Ishikawa (cell line): ENCODE measurements at regions not wholly inside any gene's neighbourhood (a gene's known extent, or its start where the extent isn't known, plus 50 kb on each side); places are given as distances from the start of the nearest gene placed in this dataset.
A peak's percentile ranks its signal among the peaks of the same experiment; 100 is the strongest.

Source experiments
- CEBPB ChIP-seq: IDR thresholded peaks from 2 replicates; pipeline ENCODE4 v1.6.1; 2012
- CREB1 ChIP-seq: IDR thresholded peaks from 2 replicates; pipeline ENCODE4 v1.6.1; 2012; ENCODE audit warnings: low read depth
- EGR1 ChIP-seq: IDR thresholded peaks from 2 replicates; pipeline ENCODE4 v1.6.1; 2012
- EP300 ChIP-seq: IDR thresholded peaks from 2 replicates; pipeline ENCODE4 v1.6.1; 2012; ENCODE audit warnings: borderline replicate concordance
- FOXM1 ChIP-seq: IDR thresholded peaks from 2 replicates; pipeline ENCODE4 v1.6.1; 2012; ENCODE audit warnings: low read depth, borderline replicate concordance
- MAX ChIP-seq: IDR thresholded peaks from 2 replicates; pipeline ENCODE4 v1.6.1; 2012
- NFIC ChIP-seq: IDR thresholded peaks from 2 replicates; pipeline ENCODE4 v1.6.1; 2012
- RAD21 ChIP-seq: IDR thresholded peaks from 2 replicates; pipeline ENCODE4 v1.6.1; 2012; ENCODE audit warnings: low read depth
- REST ChIP-seq: IDR thresholded peaks from 2 replicates; pipeline ENCODE4 v1.6.1; 2012; ENCODE audit warnings: low read depth, mild to moderate bottlenecking
- TAF1 ChIP-seq: IDR thresholded peaks from 2 replicates; pipeline ENCODE4 v1.6.1; 2012; ENCODE audit warnings: low read depth, mild to moderate bottlenecking
- TCF12 ChIP-seq: IDR thresholded peaks from 2 replicates; pipeline ENCODE4 v1.6.1; 2012; ENCODE audit warnings: low read depth
- TEAD4 ChIP-seq: IDR thresholded peaks from 2 replicates; pipeline ENCODE4 v1.6.1; 2012
- USF1 ChIP-seq: IDR thresholded peaks from 2 replicates; pipeline ENCODE4 v1.6.1; 2012
- YY1 ChIP-seq: IDR thresholded peaks from 2 replicates; pipeline ENCODE4 v1.6.1; 2012; ENCODE audit warnings: low read depth
- ZBTB7A ChIP-seq: IDR thresholded peaks from 2 replicates; pipeline ENCODE4 v1.6.1; 2012; ENCODE audit warnings: low read depth

- TF ChIP-seq REST (no peak), NFIC (no peak), USF1 (no peak), TCF12 (no peak), EP300 (no peak), TEAD4 (no peak), EGR1 (no peak), CEBPB (no peak), YY1 (no peak), MAX (no peak), FOXM1 (no peak), ZBTB7A (no peak), RAD21 (no peak), TAF1 (no peak), CREB1 (no peak)
Observed at GRCh38 chr2:133878326-133878725, 310.1 kb upstream of the NCKAP5 start.

GRCh38 chr2:133879703-133880102, 311.4 kb upstream of the NCKAP5 start:
- no peak for TF ChIP-seq USF1
- no peak for TF ChIP-seq MAX
- TF ChIP-seq FOXM1 = no peak
- TF ChIP-seq TEAD4 = no peak
- no peak for TF ChIP-seq RAD21
- TF ChIP-seq CREB1 = no peak
- no peak for TF ChIP-seq CEBPB
- TF ChIP-seq EGR1 = no peak
- no peak for TF ChIP-seq REST
- TF ChIP-seq EP300 = no peak
- no peak for TF ChIP-seq ZBTB7A
- no peak for TF ChIP-seq NFIC
- no peak for TF ChIP-seq TAF1

GRCh38 chr2:133884739-133885381, 316.6 kb upstream of the NCKAP5 start:
- TF ChIP-seq TCF12 (no peak), RAD21 (peak; percentile 32), CEBPB (no peak), FOXM1 (no peak)

- no peak for TF ChIP-seq FOXM1
- TF ChIP-seq CREB1 = no peak
- TF ChIP-seq TAF1 = no peak
- TF ChIP-seq RAD21 = no peak
- TF ChIP-seq CEBPB = no peak
- no peak for TF ChIP-seq MAX
- no peak for TF ChIP-seq TEAD4
- TF ChIP-seq USF1 = no peak
Observed at GRCh38 chr2:133885847-133886246, 317.6 kb upstream of the NCKAP5 start.

- TF ChIP-seq TCF12 (no peak), RAD21 (peak; percentile 67)
Observed at GRCh38 chr2:133886735-133887675, 318.7 kb upstream of the NCKAP5 start.
